H9 (cell line): ENCODE measurements at regions not wholly inside any gene's neighbourhood (a gene's known extent, or its start where the extent isn't known, plus 50 kb on each side); places are given as distances from the start of the nearest gene placed in this dataset.

Experiments used
- DNase-seq: peaks from one replicate; pipeline ENCODE4 v3.0.0-alpha.2; 2017
- H2AFZ ChIP-seq: one replicate; pipeline ENCODE4 v1.6.1; 2013; ENCODE audit warnings: mild to moderate bottlenecking, low read length, control low read depth, moderate library complexity
- H2AK5ac ChIP-seq: 2 replicates; pipeline ENCODE4 v1.6.1; 2013; ENCODE audit warnings: low read length, control low read depth, mixed read lengths; ENCODE audit not compliant: insufficient read length
- H2BK120ac ChIP-seq: one replicate; pipeline ENCODE4 v1.6.1; 2013; ENCODE audit warnings: low read depth, mild to moderate bottlenecking, low read length, control low read depth, inconsistent platforms; ENCODE audit not compliant: poor library complexity, severe bottlenecking
- H2BK12ac ChIP-seq: 2 replicates; pipeline ENCODE4 v1.6.1; 2013; ENCODE audit warnings: low read length, control low read depth, mixed read lengths, low read depth; ENCODE audit not compliant: insufficient read length
- H2BK15ac ChIP-seq: 2 replicates; pipeline ENCODE4 v1.6.1; 2013; ENCODE audit warnings: low read depth, low read length, control low read depth
- H2BK20ac ChIP-seq: one replicate; pipeline ENCODE4 v1.6.1; 2013; ENCODE audit warnings: low read depth, mild to moderate bottlenecking, low read length, control low read depth, inconsistent platforms; ENCODE audit not compliant: poor library complexity, severe bottlenecking
- H2BK5ac ChIP-seq: 2 replicates; pipeline ENCODE4 v1.6.1; 2013; ENCODE audit warnings: low read length, control low read depth, mixed read lengths; ENCODE audit not compliant: insufficient read length
- H3K14ac ChIP-seq: 2 replicates; pipeline ENCODE4 v1.6.1; 2013; ENCODE audit warnings: low read length, control low read depth; ENCODE audit not compliant: insufficient read depth
- H3K18ac ChIP-seq: 2 replicates; pipeline ENCODE4 v1.6.1; 2013; ENCODE audit warnings: low read depth, mild to moderate bottlenecking, mixed read lengths, low read length, control low read depth; ENCODE audit not compliant: insufficient read length
- H3K23ac ChIP-seq: 2 replicates; pipeline ENCODE4 v1.6.1; 2013; ENCODE audit warnings: low read length, control low read depth, mixed read lengths, low read depth; ENCODE audit not compliant: insufficient read length
- H3K23me2 ChIP-seq: 2 replicates; pipeline ENCODE4 v1.6.1; 2013; ENCODE audit warnings: low read depth, mild to moderate bottlenecking, mixed read lengths, low read length, control low read depth; ENCODE audit not compliant: insufficient read length, poor library complexity, severe bottlenecking
- H3K27ac ChIP-seq: 2 replicates; pipeline ENCODE4 v1.5.1; 2013; ENCODE audit warnings: low read length, control low read depth, mixed read lengths, low read depth; ENCODE audit not compliant: insufficient read length
- H3K27me3 ChIP-seq: 2 replicates; pipeline ENCODE4 v1.6.1; 2013; ENCODE audit warnings: low read length, control low read depth, inconsistent platforms; ENCODE audit not compliant: insufficient read depth
- H3K4ac ChIP-seq: 2 replicates; pipeline ENCODE4 v1.6.1; 2013; ENCODE audit warnings: low read depth, mild to moderate bottlenecking, control low read depth, inconsistent platforms, low read length, moderate library complexity
- H3K4me1 ChIP-seq: 2 replicates; pipeline ENCODE4 v1.6.1; 2013; ENCODE audit warnings: low read length, control low read depth, inconsistent platforms; ENCODE audit not compliant: insufficient read depth
- H3K4me2 ChIP-seq: 2 replicates; pipeline ENCODE4 v1.6.1; 2013; ENCODE audit warnings: low read length, control low read depth, mixed read lengths; ENCODE audit not compliant: insufficient read length, insufficient read depth
- H3K56ac ChIP-seq: 2 replicates; pipeline ENCODE4 v1.6.1; 2013; ENCODE audit warnings: low read depth, mild to moderate bottlenecking, mixed read lengths, low read length, control low read depth; ENCODE audit not compliant: insufficient read length
- H3K79me1 ChIP-seq: 2 replicates; pipeline ENCODE4 v1.6.1; 2013; ENCODE audit warnings: low read depth, mild to moderate bottlenecking, moderate library complexity, low read length, control low read depth, inconsistent platforms; ENCODE audit not compliant: insufficient read depth, poor library complexity, severe bottlenecking
- H3K79me2 ChIP-seq: 2 replicates; pipeline ENCODE4 v1.6.1; 2013; ENCODE audit warnings: low read length, control low read depth, inconsistent platforms; ENCODE audit not compliant: insufficient read depth
- H3K9ac ChIP-seq: 2 replicates; pipeline ENCODE4 v1.6.1; 2013; ENCODE audit warnings: low read length, control low read depth, mixed read lengths; ENCODE audit not compliant: insufficient read length; ENCODE audit errors: extremely low read depth
- H3K9me3 ChIP-seq: one replicate; pipeline ENCODE4 v1.6.1; 2013; ENCODE audit warnings: low read depth, low read length, inconsistent platforms; ENCODE audit not compliant: control insufficient read depth
- H3T11ph ChIP-seq: one replicate; pipeline ENCODE4 v1.6.1; 2013; ENCODE audit warnings: mild to moderate bottlenecking, low read length, control low read depth, inconsistent platforms
- H4K20me1 ChIP-seq: one replicate; pipeline ENCODE4 v1.6.1; 2013; ENCODE audit not compliant: control insufficient read depth, insufficient read length, insufficient read depth
- H4K5ac ChIP-seq: 2 replicates; pipeline ENCODE4 v1.6.1; 2013; ENCODE audit warnings: low read depth, mild to moderate bottlenecking, mixed read lengths, low read length, control low read depth; ENCODE audit not compliant: insufficient read length
- H4K8ac ChIP-seq: replicated peaks from 2 replicates; pipeline ENCODE4 v1.6.1; 2013; ENCODE audit warnings: low read length, control low read depth, mixed read lengths, low read depth; ENCODE audit not compliant: insufficient read length
- H4K91ac ChIP-seq: 2 replicates; pipeline ENCODE4 v1.6.1; 2013; ENCODE audit warnings: low read depth, mild to moderate bottlenecking, moderate library complexity, mixed read lengths, low read length, control low read depth; ENCODE audit not compliant: insufficient read length
- H3K27ac Mint-ChIP-seq, 3 experiments: 2 replicates in 2 of 3; 3 replicates in 1 of 3; pipeline ENCODE4 v1.8.0; 2020 to 2021; ENCODE audit warnings: mixed read lengths in 3 of 3, mild to moderate bottlenecking in 1 of 3, moderate library complexity in 1 of 3
- H3K27me3 Mint-ChIP-seq: 2 replicates; pipeline ENCODE4 v1.8.0; 2021; ENCODE audit warnings: low read depth, mild to moderate bottlenecking, moderate library complexity, mixed read lengths
- H3K36me3 Mint-ChIP-seq, 3 experiments: 2 replicates in 2 of 3; 3 replicates in 1 of 3; pipeline ENCODE4 v1.8.0; 2020 to 2021; ENCODE audit warnings: low read depth in 3 of 3, mixed read lengths in 3 of 3; ENCODE audit not compliant: insufficient read depth in 1 of 3
- H3K4me1 Mint-ChIP-seq, 2 experiments: 2 replicates each; pipeline ENCODE4 v1.8.0; 2020; ENCODE audit warnings: mixed read lengths in 2 of 2
- H3K4me3 Mint-ChIP-seq, 2 experiments: 2 replicates in 1 of 2; 3 replicates in 1 of 2; pipeline ENCODE4 v1.8.0; 2020 to 2021; ENCODE audit warnings: mild to moderate bottlenecking in 2 of 2, mixed read lengths in 2 of 2, moderate library complexity in 1 of 2
- H3K9me3 Mint-ChIP-seq, 2 experiments: 2 replicates in 1 of 2; 3 replicates in 1 of 2; pipeline ENCODE4 v1.8.0; 2020; ENCODE audit warnings: mild to moderate bottlenecking in 2 of 2, mixed read lengths in 2 of 2, moderate library complexity in 1 of 2
- WGBS: extraction: QIAGEN DNeasy Blood & Tissue Kit; methylation state at CpG from one replicate; pipeline ENCODE4 v1.1.7; 2013; ENCODE audit warnings: missing lambda C conversion rate, low lambda C conversion rate, mixed read lengths; ENCODE audit not compliant: insufficient read length; ENCODE audit errors: extremely low coverage; 5-methylcytosine and 5-hydroxymethylcytosine counted together
- TF ChIP-seq, protein P1 (sequence below): fragments of 200-600 bp; sonication (generic); conservative IDR thresholded peaks from 3 replicates; pipeline ENCODE4 v1.8.0; 2021; ENCODE audit warnings: antibody characterized with exemption, mild to moderate bottlenecking

DNA sequence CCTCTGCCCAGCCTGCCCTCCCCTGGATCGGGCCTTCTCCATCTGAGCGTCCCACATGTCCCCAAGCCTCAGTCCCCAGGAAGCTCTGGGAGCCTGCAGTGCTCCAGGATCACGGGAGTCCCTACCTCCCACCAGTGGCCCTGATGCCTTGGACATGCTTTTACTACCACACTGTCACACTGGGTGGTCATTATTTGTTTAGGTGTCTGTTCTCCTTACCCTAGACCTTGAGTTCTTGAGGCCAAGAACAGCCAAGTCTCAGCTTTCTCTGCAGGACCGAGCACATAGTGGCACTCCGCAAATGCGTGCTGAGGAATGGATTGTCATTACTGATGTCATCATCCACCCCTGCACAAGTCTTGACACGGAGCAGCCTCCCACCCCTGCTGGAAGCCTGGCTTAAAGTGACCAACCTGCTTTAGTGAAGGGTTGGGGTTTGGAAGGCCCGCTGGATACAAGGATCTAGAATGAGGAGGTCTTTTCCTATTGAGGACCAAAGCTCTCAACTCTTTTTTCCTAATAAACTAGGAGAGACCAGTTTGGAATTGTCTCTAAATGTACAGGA, 132.9 kb upstream of the CRHR1 start:
- Histone ChIP-seq H3K56ac (no peak overlapping the region), H4K5ac (no peak overlapping the region), H4K20me1 (no peaks in the 10 kb centered on the region), H2BK20ac (no peak overlapping the region), H2BK12ac (no peak overlapping the region), H2BK120ac (no peak overlapping the region), H2BK5ac (no peak overlapping the region), H3K27me3 (no peaks in the 10 kb centered on the region), H3K9me3 (no peaks in the 10 kb centered on the region), H3K4me2 (no peak overlapping the region), H3K23me2 (no peaks in the 10 kb centered on the region), H4K91ac (no peak overlapping the region), H4K8ac (no peak overlapping the region), H3K79me1 (no peaks in the 10 kb centered on the region), H3K79me2 (no peaks in the 10 kb centered on the region), H3T11ph (no peak overlapping the region), H3K9ac (no peak overlapping the region), H3K23ac (no peak overlapping the region), H3K4me1 (no peaks in the 10 kb centered on the region; the same call in 1 of the 2 replicates), H2BK15ac (no peak overlapping the region), H3K27ac (no peak overlapping the region), H2AFZ (no peak overlapping the region), H2AK5ac (no peak overlapping the region), H3K4ac (no peak overlapping the region), H3K14ac (no peak overlapping the region), H3K18ac (no peak overlapping the region)
- TF ChIP-seq, protein P1, sequence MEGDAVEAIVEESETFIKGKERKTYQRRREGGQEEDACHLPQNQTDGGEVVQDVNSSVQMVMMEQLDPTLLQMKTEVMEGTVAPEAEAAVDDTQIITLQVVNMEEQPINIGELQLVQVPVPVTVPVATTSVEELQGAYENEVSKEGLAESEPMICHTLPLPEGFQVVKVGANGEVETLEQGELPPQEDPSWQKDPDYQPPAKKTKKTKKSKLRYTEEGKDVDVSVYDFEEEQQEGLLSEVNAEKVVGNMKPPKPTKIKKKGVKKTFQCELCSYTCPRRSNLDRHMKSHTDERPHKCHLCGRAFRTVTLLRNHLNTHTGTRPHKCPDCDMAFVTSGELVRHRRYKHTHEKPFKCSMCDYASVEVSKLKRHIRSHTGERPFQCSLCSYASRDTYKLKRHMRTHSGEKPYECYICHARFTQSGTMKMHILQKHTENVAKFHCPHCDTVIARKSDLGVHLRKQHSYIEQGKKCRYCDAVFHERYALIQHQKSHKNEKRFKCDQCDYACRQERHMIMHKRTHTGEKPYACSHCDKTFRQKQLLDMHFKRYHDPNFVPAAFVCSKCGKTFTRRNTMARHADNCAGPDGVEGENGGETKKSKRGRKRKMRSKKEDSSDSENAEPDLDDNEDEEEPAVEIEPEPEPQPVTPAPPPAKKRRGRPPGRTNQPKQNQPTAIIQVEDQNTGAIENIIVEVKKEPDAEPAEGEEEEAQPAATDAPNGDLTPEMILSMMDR = no peak
- no peak overlapping the region for H3K27ac Mint-ChIP-seq
- peaks cover 14 to 16% of the 10 kb centered on the region in 2 experiments for H3K4me1 Mint-ChIP-seq
- H3K9me3 Mint-ChIP-seq = no peaks in the 10 kb centered on the region
- no peaks in the 10 kb centered on the region; the same call in 1 of the 2 replicates for H3K27me3 Mint-ChIP-seq
- DNase-seq = no peak
- no peak overlapping the region for H3K4me3 Mint-ChIP-seq
- WGBS = no CpG with 5 or more reads among the region's 8 CpGs
- no peaks in the 10 kb centered on the region; a peak in 1 of 7 replicates for H3K36me3 Mint-ChIP-seq
